ENCODE measurements at regions not wholly inside any gene's neighbourhood (a gene's known extent, or its start where the extent isn't known, plus 50 kb on each side); places are given as distances from the start of the nearest gene placed in this dataset.
"Not testable (repeated sequence)": the region's sequence is repeated elsewhere in the genome, so short reads cannot be mapped to it uniquely, and the experiment has no call there.

- DNase-seq: no peak
Observed at GRCh38 chr5:125660231-125660895, 762.8 kb upstream of the GRAMD2B start.

GRCh38 chr5:125661584-125661983, 761.6 kb upstream of the GRAMD2B start:
- no peak for DNase-seq

GRCh38 chr5:125668884-125669283, 754.3 kb upstream of the GRAMD2B start:
- no peak for DNase-seq

- DNase-seq: no peak
Observed at GRCh38 chr5:125673359-125673950, 749.8 kb upstream of the GRAMD2B start.

GRCh38 chr5:125679522-125679921, 743.7 kb upstream of the GRAMD2B start:
- no peak for DNase-seq

GRCh38 chr5:125683669-125684068, 739.5 kb upstream of the GRAMD2B start:
- no peak for DNase-seq

- DNase-seq: no peak
Observed at GRCh38 chr5:125685771-125686170, 737.4 kb upstream of the GRAMD2B start.

GRCh38 chr5:125691738-125692530, 731.3 kb upstream of the GRAMD2B start:
- not testable (repeated sequence) for DNase-seq

- no peak for DNase-seq
Observed at GRCh38 chr5:125695996-125696655, 727.1 kb upstream of the GRAMD2B start.

- no peak for DNase-seq
Observed at GRCh38 chr5:125696762-125697161, 726.4 kb upstream of the GRAMD2B start.

- no peak for DNase-seq
Observed at GRCh38 chr5:125698420-125698819, 724.8 kb upstream of the GRAMD2B start.

- no peak for DNase-seq
Observed at GRCh38 chr5:125699860-125700259, 723.3 kb upstream of the GRAMD2B start.

GRCh38 chr5:125700380-125700861, 722.8 kb upstream of the GRAMD2B start:
- no peak for DNase-seq

- no peak for DNase-seq
Observed at GRCh38 chr5:125703616-125704015, 719.6 kb upstream of the GRAMD2B start.

- DNase-seq: no peak
Observed at GRCh38 chr5:125704888-125705287, 718.3 kb upstream of the GRAMD2B start.

GRCh38 chr5:125708583-125708982, 714.6 kb upstream of the GRAMD2B start:
- no peak for DNase-seq

GRCh38 chr5:125710745-125711144, 712.5 kb upstream of the GRAMD2B start:
- DNase-seq: no peak

GRCh38 chr5:125712397-125712796, 710.8 kb upstream of the GRAMD2B start:
- no peak for DNase-seq

- DNase-seq: no peak
Observed at GRCh38 chr5:125713109-125713805, 710.0 kb upstream of the GRAMD2B start.

GRCh38 chr5:125715216-125715615, 708.0 kb upstream of the GRAMD2B start:
- DNase-seq: no peak

GRCh38 chr5:125717209-125717608, 706.0 kb upstream of the GRAMD2B start:
- DNase-seq: no peak

GRCh38 chr5:125719681-125720347, 703.4 kb upstream of the GRAMD2B start:
- no peak for DNase-seq
